IPS-NIHi11 (cell line): ENCODE measurements at regions not wholly inside any gene's neighbourhood (a gene's known extent, or its start where the extent isn't known, plus 50 kb on each side); places are given as distances from the start of the nearest gene placed in this dataset.
"Not testable (repeated sequence)": the region's sequence is repeated elsewhere in the genome, so short reads cannot be mapped to it uniquely, and the experiment has no call there.

Experiments used
- DNase-seq: peaks from one replicate; pipeline ENCODE4 v3.0.0; 2012; ENCODE audit warnings: mixed read lengths, low spot score

DNA sequence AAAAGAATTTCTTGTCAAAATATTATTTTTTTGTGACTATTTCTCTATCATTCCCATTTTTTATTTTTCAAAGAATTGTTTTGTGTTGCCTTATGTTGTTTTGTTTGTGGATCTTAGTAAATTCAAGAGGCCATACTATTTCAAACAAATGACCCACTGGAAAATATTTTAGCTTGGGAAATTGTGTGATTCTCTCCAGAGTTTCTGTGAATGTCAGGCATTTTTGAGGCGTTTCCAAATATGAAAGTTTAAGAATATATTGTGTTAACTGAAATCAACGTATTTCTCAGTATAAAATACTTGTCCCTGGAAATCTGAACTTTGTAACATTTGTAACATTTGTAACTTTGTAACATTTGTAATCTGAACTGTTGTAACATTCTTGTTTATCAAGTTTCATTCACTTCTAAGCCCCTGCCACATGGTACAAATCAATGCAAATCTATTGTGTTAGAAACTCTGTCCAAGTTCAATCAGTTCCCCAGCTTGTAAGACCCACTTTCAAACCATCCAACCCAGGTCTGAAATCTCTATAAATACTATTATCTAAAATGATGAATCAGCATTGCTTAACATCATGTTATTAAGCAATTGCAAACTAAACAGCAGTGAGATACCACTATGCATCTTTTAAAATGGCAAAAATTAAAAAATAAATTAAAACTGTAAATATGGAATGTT is 465.4 kb upstream of the GRID2 start:
- DNase-seq: no peak

DNA sequence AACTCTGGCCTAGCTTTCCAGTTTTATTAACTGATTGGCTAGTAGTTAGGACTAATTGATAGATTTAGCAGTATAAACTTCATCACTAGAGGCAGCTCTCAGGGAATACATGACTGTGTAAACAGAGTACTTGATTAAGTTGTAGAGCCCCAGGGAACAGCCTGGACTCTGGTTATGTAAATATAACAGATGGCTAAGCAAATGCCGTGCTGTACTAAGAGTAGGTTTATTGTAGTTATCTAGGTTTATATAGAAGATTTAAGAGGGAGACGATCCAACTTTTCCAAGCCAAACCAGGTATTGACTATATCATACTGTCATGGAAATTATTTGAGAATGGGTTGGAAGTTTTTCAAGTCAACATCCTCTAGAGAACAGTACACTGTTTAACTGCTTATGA is 463.4 kb upstream of the GRID2 start:
- no peak for DNase-seq

DNA sequence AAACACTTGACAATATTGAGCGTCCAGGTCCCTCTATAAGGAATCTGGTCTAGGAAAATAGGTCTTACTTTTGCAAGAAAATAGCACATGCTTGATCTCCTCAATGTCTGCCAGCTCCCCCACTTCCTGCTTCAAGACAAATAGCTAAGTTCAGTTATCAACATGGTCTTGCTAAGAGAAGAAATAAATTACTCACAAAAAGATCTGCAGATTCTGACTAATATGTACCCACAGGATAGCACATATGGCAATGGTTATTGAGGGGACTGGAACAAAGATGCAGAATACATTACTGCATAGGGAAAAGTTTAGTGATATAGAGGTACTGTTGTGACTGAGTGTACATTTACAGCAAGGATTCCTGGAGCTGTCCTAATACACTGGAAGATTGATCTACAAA is 457.5 kb upstream of the GRID2 start:
- no peak for DNase-seq

DNA sequence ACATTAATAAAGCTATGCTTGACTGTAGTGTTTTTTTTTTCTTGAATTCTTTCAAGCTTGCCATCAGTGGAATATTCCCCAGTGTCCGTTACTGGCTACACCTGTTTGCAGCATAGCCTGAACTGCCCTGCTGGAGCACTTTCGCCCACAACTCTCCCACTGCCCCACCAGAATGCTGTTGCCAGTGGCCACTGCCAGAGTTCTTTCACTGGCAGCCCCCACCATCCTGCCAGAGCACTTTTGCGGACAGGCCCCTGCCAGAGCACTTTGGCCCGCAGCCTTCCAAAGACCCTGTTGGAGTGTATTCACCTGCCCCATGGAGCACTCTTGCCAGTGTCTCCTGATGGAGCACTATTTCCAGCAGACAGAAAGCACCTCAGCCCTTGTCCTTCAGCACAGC is 452.3 kb upstream of the GRID2 start:
- no peak for DNase-seq

DNA sequence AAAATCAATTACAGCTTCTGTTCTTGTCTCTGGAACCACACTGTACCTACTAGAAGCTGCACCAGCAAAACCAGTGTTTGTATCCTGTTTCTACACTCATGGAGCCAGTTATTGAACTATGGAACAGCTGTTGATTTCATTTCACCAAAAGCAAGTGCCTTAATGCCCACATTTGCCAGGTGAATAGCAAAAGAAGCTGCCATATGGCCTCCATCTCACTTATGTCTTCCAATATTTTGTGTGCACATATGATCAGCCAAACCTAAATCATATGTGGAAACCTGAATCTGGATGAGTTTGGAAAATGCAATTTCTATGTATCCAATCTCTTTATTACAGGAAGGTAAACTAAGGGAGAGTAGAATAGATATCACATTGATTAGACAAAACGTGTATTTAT is 415.8 kb upstream of the GRID2 start:
- DNase-seq: no peak

DNA sequence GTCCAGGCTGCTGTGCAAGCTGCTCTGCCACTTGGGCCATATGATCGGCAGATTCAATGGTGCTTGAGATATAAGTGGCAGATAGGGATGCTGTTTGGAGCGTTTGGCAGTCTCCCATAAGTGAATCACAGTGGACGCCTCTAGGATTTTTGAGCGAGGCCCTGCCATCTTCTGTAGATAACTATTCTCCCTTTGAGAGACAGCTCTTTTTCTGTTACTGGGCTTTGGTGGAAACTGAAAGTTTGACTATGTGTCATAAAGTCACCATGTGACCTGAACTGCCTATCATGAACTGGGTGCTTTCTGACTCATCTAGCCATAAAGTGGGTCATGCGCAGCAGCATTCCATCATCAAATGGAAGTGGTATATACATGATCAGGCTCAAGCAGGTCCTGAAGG is 412.5 kb upstream of the GRID2 start:
- DNase-seq: not testable (repeated sequence)

DNA sequence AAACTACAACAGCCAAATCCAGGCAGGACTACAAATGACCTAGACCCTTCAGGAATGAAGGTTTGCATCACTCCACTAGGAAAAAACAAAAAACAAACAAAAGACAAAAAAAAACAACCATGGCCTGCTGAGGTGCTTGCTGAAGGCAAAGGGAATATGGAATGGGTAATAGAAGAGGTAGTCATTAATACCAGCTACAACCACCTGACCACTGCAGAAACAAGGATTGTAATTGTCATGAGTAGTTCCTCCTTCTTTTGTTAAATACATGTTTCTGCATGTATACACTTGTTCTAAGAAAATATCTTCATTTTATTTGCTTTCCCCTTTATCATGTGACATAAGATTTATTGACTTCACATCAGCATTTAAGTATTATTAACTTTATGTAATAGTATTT is 409.8 kb upstream of the GRID2 start:
- DNase-seq: no peak

DNA sequence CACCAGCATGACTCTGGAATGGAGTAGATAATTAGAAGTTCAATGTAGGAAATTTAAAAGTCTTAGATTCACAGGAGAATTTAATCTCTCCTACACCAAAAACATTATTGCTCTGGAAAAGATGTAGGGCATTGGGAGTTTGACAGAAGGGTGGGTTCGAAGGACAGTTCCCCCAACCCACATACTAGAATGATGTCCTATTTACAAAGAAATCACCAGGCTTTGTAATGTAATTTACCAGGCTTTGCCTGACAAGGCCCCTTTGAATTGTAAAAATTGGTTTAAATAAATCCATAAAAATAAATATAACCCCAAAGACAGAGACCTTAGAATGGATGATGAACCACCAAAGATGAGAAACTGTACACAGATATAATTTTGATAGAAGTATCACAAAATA is 399.2 kb upstream of the GRID2 start:
- peak; percentile 27 for DNase-seq

DNA sequence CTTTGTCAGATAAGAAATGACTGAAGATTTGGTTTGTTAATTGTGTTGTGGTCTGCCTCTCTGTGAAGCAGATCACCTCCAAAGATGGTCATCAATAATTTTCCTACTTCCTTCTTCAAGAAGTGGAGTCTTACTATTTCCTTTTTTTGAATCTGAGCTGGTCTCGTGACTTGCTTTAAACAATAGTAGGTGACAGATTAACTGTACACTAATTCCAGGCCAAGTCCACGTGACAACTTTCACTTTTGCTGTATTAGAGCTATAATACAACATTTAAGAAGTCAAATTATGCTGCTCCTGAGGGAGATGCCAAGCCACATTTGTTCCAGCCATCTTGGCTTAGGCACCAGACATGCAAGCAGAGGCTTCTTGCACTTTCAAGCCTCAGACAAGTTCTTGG is 393.8 kb upstream of the GRID2 start:
- DNase-seq: no peak

DNA sequence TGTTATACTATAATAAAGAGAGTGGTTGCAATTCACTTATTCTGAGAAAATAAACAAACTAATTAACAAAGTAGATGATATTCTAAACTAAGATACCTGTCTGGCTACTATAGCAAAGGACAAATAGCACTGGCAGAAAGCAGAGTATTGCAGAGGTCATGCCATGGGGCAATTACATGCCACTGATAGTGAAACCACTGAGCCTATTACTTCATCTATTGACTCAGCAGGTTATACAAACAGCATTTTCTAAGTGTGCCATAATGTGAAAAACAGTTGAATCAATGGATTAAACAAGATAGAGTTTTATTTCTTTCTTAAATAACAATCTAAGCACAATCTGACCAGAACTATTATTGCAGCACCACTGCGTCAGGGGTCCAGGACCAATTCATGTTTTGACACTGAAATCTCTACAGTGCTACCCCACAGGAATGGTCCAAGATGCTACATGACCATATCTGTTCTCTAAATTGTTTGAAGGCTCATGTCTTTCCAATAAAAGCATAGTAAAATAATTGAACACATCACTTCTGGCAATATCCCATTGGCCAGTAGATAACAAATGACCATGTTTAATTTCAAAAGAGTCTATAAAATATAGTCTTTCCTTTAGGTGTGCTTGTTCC is 389.5 kb upstream of the GRID2 start:
- DNase-seq: no peak

DNA sequence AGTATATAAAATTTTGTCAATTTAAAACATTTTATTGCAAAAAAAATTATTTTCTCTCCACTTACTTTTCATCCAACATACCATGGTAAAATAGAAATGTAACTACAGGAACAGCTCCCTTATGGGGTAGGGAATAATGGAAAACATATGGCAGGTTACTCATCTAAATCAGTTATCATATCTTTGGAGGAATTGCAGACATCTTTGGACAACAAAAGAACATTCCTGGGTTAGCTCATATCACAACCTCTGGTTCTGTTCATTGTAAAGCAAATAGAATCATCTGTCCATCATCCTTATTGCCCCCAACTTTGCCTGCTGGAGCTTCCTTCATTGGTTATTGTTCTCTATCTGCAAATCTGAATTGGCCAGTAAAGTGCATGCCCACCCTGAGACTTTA is 387.5 kb upstream of the GRID2 start:
- DNase-seq: no peak

DNA sequence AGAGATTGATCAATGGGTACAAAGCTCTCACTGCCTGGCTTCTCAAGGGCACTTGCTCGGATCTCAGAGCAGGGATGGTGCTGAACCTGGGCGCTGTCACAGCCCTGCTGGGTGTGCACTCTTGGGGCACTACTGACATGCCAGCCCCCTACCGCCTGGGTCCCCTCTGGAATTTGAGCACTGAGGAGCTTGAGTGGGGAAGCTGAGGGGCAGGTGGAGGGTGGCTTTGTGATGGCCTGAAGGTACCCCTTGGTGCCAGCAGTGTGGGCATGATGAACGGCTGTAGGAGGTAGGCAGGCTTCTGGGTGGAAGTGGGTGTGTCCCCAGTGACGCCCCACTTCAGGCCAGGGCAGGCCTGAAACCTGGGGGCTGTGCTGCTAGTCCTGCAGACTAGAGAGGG is 379.1 kb upstream of the GRID2 start:
- no peak for DNase-seq

DNA sequence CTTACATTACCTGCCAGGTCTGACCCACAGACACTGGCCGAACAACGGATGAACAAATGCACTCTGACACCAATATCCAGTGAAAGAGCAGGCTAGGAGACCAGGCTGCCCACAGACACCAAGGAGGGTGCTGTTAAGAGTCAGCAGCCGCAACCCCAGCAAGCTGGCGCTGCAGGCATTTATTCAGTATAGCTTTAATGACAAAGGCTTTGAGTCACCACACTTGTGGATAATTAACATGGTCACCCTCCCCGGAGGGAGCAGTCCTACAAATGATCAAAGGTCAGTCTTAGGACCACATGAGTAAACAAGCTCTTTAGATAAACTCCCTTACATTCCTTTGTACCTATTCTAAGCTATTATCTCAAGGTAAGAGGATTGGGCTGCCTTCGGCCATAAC is 368.5 kb upstream of the GRID2 start:
- no peak for DNase-seq

DNA sequence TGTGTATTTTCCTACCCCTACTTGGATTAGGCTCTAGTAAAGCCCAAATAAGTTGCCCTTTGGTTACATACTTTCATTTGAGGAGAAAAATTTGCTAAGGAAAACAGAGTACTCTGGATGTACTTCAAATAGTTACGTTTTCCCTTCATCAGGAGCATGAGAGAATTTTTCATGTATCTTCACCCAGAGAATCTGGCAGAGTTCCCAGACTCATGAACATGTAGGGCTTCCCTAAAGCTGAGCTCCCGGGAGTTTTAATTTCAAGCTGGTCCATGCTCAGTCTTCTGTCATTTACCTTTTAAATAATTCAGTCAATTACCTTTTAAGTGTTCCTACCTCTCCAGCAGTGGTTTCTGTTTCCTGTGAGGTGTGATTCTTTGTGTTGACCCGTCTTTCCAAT is 367.5 kb upstream of the GRID2 start:
- no peak for DNase-seq

DNA sequence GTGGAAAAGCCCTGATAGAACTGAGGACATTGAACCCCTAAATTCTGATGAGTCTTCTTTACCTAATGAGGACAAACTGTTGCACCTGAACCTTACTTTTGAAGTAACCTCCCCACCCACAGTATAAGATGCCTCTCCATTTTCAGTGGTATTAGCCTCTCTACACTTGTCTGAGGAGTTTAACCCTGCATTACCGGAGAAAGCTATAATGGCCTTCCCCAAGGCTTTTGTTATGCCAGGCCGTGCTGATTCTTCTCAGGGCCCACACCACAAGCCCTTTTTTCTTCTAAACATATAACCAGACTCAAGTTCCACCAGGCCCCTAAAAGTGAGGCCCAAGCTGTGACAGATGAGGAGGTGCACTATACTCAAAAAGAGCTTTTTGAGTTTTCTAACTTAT is 345.8 kb upstream of the GRID2 start:
- no peak for DNase-seq

DNA sequence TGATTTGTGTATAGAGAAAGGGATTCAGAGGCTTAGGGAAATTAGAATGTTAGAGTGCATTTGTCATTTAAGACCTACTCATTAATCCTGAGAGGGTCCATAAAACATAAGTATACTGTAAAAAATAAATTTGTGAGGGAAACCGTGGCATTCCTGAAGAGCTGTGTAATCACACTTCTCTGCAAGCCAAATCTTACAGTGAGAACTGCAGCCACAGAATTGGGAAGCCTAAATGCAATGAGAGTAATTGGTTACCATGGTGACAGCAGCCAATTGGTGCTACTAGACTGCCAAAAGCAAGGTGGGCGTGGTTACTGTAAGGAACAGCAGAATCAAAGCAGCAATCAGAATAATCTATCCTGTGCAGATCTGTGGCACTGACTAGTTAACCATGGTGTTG is 345.2 kb upstream of the GRID2 start:
- DNase-seq: peak; percentile 72

DNA sequence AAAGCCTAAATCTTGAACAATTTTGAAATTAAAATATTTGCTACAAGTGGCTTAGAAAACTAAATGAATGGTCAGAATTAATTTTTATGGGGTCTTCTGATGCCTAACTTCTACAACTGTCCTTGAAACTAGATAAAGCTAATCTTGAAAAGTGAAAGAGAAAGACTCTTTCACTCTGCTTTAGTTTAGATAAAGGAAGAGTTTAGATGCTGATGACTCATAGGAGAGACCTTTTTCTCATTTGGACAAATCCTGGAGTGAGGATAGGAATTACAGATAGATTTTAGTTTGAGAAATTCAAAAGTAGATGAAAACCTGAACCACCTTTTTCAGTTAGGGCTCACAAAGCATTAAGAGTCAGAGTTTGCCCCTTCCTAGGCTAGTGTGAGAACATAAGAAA is 342.3 kb upstream of the GRID2 start:
- DNase-seq: no peak

DNA sequence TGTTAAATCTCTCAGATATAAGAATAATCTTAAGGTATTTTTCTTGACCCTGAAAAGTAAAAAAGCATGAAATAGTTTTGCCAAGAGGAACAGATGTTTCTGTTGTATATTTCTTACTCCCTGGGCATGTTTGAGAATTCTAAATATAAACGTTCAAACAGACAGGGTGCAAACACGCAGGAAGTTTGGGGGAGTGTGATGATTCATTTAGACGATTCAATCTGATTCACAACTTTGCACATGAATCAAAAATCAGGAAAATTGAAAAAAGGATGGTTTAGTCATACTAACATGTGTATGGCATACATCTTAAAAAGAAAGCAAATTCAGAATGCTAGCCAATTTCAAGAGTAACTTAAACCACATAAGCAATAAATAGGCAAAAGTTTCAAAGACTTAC is 340.3 kb upstream of the GRID2 start:
- no peak for DNase-seq

DNA sequence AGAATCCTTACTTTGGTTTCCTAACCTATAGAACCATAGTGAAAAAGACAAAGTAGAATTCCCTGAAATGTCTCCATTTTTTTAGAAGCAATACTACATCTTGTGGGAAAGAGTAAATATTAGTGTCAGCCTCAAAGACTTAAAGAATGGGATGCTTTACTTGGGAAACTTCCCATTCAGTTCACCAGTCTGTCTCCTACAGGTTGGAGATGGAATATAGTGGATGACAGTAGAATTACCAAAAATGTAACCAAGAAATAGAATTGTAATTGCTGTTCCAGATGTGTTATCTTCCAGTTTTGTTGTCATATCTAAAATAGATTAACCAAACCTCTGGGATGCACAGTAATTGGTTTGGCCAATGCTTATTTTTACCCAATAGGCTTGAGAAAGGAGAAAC is 338.6 kb upstream of the GRID2 start:
- DNase-seq: no peak

DNA sequence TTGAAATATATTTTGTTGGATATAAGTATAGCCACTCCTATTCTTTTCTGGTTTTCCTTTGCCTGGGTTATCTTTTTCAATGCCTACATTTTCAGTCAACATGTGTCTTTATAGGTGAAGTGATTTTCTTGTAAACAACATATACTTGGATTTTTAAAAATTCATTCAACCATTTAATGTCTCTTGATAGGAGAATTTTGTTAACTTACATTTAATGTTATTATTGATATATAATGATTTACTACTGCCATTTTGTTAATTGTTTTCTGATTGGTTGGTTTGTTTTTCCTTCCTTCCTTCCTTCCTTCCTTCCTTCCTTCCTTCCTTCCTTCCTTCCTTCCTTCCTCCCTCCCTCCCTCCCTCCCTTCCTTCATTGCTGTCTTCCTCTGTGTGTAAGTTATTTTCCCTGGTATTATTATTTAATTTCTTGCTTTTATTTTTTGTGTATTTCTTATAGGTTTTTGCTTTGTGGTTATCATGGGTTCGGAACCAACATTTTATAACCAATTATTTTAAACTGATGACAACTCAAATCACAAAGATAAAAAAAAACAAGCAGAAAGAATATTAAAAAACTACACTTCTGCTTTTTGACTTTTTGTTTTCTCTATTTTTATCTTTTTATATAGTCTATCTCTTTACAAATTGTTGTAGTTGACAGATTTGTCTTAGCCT is 330.1 kb upstream of the GRID2 start:
- DNase-seq: no peak

DNA sequence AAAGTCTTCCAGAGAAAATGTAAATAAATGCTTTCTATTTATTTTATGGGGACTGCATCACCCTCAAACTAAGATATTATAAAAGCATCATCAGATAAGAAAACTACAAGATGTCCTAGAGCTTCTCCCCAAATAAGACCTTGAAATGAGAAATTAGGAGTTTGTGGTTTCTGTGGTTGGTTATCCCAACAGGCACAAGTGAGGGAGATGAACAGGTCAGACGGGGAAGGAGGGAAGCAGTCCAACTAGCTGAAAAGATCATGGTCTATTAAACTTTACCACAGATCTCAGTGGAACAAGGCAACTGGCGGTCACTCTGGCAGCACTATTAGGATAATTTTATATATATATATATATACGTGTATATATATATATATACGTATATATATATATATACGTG is 319.3 kb upstream of the GRID2 start:
- no peak for DNase-seq

DNA sequence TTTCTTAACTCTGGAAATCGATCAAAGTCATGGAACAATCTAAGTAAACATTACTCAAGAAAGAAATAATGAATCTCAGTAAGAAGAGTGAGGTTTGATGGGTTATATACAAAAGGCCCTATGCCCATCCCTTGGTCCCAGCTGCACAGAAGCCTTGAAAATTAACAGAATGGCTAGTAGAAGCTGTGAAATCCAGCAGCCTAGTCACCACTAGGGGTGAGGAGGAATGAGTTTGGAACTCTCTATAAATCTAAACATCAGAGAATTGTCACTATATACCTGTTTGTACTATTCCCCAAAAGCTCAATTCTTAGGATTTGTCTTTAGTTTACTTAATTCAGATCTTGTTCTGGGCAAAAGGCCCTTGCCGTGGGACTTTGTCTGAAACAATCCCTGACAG is 313.9 kb upstream of the GRID2 start:
- peak; percentile 9 for DNase-seq

DNA sequence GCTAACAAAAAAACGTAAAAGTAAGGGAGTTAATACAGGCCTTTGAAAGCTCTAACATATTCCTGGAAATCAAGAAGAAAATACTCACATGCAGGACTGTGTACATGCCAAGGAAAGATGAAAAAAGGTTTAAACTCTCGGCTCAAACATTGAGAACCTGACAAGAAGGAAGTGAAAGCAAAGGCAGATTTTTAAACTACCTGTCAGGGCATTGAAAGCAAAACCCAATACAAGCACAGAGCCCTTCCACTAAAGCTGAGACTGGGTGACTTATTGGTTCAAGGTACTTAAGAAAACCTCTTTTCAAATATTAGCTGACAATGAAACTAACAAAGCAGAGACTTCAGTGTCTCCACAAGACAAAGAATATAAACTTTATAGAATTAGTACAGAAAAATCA is 313.0 kb upstream of the GRID2 start:
- no peak for DNase-seq

DNA sequence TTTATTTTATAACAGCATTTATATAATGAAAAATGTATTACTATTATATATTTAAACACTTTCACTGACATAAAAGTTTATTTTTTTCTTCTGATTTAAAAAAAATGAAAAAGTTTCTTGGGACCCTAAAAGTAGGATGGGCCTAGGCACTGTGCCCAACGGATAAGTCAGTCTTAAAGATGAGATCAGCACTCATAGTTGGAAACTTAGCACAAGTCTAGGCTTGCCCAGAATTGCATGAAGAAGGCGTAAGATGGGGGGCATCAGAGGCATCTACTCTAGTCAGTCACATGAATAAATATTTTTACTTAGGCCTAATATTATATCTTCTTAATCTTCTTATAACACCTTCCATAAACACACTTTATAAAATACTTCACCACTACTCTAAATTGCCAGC is 306.7 kb upstream of the GRID2 start:
- no peak for DNase-seq
